ENCODE measurements at regions not wholly inside any gene's neighbourhood (a gene's known extent, or its start where the extent isn't known, plus 50 kb on each side); places are given as distances from the start of the nearest gene placed in this dataset.

DNA sequence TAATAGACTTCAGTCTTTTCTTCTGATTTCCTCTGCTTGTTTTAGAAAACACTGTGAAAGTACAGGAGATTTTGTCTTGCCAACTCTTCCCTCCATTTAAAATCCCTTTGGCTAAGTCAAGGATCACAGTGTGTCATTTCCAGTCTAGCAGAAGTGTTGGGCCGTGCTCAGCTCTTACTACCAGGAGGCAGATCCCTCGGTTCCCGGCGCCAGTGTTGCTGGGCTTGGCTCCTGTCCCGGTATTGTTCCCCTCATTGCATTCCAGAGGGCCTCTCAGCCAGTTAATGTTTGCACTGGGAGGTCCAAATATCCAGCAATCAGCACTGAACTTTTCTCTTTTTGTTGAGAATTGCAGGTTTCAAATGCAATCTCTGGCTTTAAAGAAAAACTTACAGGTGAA lies 612.1 kb upstream of the MGMT start:
- TF ChIP-seq EZH2 (IDR thresholded peaks at IDR 0.05; ENCODE audit: low read length, unreplicated experiment) (no peak), EZH2phosphoT487 (IDR thresholded peaks at IDR 0.05; ENCODE audit: borderline replicate concordance, low read length) (no peak)
- TF ChIP-seq, protein P1, sequence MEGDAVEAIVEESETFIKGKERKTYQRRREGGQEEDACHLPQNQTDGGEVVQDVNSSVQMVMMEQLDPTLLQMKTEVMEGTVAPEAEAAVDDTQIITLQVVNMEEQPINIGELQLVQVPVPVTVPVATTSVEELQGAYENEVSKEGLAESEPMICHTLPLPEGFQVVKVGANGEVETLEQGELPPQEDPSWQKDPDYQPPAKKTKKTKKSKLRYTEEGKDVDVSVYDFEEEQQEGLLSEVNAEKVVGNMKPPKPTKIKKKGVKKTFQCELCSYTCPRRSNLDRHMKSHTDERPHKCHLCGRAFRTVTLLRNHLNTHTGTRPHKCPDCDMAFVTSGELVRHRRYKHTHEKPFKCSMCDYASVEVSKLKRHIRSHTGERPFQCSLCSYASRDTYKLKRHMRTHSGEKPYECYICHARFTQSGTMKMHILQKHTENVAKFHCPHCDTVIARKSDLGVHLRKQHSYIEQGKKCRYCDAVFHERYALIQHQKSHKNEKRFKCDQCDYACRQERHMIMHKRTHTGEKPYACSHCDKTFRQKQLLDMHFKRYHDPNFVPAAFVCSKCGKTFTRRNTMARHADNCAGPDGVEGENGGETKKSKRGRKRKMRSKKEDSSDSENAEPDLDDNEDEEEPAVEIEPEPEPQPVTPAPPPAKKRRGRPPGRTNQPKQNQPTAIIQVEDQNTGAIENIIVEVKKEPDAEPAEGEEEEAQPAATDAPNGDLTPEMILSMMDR (conservative IDR thresholded peaks at IDR 0.05; ENCODE audit: low read depth, low read length): no peak

Measured in PC-3 (cell line).